GM21381 (cell line): ENCODE measurements at regions not wholly inside any gene's neighbourhood (a gene's known extent, or its start where the extent isn't known, plus 50 kb on each side); places are given as distances from the start of the nearest gene placed in this dataset.
"Not testable (repeated sequence)": the region's sequence is repeated elsewhere in the genome, so short reads cannot be mapped to it uniquely, and the experiment has no call there.

Experiments used
- ATAC-seq: cut with Tn5 transposase; IDR thresholded peaks from one replicate; pipeline ENCODE4 v1.9.1; 2021; ENCODE audit warnings: mild to moderate bottlenecking, moderate library complexity; ENCODE audit not compliant: unreplicated experiment

GRCh38 chr3:154684440-154684839 lies 254.4 kb upstream of the GPR149 start:
- ATAC-seq = no peak

DNA sequence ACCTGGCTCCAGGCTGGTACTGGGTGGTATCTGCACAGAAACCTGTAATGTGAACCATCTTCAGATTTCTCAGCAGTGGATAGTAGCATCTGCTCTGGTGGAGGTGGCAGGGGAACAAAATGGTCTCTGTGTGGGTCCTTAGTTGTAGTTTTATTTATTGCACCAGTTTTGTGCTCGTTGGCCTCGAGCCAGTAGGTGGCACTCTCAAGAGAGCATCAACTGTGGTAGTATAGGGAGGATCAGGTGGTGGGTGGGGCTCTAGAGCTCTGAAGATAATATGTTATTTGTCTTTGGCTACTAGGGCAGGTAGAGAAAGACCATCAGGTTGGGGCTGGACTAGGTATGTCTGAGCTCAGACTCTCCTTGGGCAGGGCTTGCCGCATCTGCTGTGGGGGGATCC lies 254.0 kb upstream of the GPR149 start:
- no peak for ATAC-seq

- ATAC-seq = no peak
Measured at GRCh38 chr3:154678041-154678654, 248.2 kb upstream of the GPR149 start.

- ATAC-seq = no peak
Measured at GRCh38 chr3:154668835-154669234, 238.8 kb upstream of the GPR149 start.

DNA sequence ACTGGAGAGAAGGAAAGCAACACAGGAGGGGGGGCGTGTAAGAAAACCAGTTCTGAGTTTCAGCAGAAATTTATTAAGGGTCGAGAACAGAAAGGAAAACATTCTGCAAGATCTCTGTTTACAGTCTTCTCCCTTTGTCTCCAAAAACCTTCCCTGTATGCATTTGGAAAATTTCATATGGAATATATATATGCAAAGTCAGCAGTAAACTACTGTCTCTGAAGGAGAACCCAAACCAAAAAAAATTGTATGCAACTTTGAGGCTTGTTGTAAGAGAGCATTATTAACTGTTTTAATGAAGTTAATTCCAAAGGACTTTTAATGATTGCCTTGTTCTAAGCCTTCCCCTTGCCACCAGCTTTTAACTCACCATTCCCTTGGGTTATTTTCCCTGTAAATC lies 238.2 kb upstream of the GPR149 start:
- no peak for ATAC-seq

DNA sequence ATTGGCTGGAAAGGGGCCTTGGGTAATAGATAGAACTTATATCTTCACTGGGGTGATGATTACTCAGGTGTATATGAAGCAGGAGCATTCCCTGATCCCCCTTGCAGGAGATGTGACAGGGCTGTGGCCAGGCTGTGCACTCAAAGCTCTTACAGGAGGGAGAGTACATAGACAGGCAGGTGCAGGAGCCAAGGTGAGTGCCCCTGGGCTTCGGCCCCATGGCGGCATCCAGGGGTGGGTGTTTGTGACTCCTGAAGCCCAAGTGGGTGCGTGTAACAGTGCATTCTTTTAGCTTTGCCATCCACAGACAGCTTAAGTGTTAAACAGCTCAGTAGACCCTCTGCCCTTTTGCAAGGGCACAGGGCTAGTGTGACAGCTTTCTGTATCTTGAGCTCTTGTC lies 236.6 kb upstream of the GPR149 start:
- ATAC-seq = no peak

DNA sequence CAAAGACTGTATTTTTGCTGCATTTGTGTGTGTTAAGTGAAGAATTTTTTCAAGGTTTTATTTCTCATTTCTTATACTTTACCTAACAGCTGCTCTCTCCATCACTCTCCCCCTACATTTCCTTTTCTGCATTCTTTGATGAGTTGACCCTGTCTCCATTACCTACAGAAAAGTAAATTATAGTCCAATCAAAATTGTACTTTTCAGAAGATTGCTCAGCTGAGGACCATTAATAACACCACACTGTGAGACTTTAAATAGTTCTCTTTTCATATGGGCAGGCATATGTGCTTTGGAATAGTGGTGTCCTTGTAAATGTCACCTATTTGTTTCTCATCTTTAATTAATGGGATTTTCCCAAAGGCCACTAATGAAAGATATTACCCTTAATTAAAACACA lies 234.7 kb upstream of the GPR149 start:
- ATAC-seq = no peak

GRCh38 chr3:154662851-154663250 lies 232.9 kb upstream of the GPR149 start:
- ATAC-seq = no peak

DNA sequence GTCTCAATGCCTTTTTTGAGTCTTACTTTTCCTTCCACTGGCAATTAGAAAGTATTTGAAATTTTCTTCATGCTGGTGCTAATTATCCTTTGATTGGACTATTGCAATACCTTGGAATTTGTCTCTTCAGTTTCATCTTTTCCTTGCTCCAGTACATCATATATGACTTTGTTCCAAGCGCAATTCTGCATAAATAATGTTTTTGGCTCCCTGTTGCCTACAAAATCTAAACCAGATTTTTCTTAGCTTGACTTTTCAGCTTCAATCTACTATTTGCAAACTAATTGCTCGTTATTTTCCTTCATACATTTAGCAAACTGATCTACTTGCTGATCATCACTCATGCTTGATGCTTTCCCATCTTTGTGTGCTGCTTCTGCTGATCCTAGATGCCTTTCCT lies 230.8 kb upstream of the GPR149 start:
- ATAC-seq = no peak

- no peak for ATAC-seq
Measured at GRCh38 chr3:154658000-154658399, 228.0 kb upstream of the GPR149 start.

DNA sequence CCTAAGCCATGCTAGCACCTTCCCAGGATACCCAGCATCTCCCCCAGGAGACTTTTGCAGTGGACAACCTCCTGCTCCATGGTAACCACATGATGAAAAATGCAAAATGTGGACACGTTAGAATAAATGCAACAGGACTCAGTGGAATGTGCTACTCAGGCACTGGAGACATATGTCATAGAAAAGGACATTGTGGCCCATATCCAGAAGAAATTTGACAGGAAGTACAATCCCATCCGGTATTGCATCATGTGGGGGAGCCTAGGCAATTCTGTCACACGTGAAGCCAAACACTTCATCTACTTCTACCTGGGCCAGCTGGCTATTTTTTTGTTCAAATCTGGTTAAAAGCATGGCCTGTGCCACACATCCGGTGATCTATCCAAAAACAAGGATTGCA lies 227.2 kb upstream of the GPR149 start:
- ATAC-seq = no peak

GRCh38 chr3:154656486-154656885 lies 226.5 kb upstream of the GPR149 start:
- no peak for ATAC-seq

DNA sequence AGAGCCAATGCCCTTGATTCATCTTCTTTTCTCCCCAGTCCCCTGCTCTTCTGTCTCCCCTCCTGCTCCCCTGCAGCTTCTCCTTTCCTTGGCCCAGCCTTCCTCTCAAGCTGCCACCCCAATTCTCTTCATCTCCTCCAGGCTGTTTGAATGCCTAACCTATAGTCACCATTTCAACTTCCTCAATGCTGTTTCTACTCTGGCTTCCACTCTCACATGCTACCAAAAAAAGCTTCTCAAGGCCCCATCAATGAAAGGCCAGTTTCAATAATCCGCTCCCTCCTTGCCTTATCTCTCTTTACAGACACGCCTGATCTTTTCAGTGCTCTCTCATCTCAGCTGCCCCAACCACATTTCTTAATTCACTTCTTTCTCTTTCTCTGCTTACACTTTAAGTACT lies 212.2 kb upstream of the GPR149 start:
- no peak for ATAC-seq

- ATAC-seq = no peak
Measured at GRCh38 chr3:154625756-154626155, 195.8 kb upstream of the GPR149 start.

- ATAC-seq = not testable (repeated sequence)
Measured at GRCh38 chr3:154619621-154620020, 189.6 kb upstream of the GPR149 start.

GRCh38 chr3:154616298-154616697 lies 186.3 kb upstream of the GPR149 start:
- ATAC-seq = no peak

GRCh38 chr3:154615471-154615870 lies 185.5 kb upstream of the GPR149 start:
- ATAC-seq = no peak

GRCh38 chr3:154614601-154615000 lies 184.6 kb upstream of the GPR149 start:
- no peak for ATAC-seq

DNA sequence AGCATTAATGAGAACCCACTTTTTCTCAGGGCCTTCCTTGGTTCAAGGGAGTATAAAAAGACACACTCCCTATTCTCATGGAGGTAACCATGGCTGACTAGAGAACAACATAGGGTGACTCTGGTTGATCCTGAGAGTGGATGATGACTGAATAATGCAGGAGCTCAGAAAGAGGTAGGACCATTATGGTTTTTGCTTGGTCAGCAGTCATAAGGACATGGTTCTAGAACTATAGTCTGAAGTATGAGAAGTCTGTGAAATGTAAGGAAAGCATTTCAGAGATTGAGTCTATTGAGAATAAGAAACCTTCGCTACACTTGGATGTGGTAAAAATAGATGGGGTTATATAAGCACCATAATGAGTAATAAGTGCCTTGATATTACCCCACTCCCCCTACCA lies 184.1 kb upstream of the GPR149 start:
- no peak for ATAC-seq

- no peak for ATAC-seq
Measured at GRCh38 chr3:154602241-154602640, 172.3 kb upstream of the GPR149 start.

- no peak for ATAC-seq
Measured at GRCh38 chr3:154598166-154598565, 168.2 kb upstream of the GPR149 start.

DNA sequence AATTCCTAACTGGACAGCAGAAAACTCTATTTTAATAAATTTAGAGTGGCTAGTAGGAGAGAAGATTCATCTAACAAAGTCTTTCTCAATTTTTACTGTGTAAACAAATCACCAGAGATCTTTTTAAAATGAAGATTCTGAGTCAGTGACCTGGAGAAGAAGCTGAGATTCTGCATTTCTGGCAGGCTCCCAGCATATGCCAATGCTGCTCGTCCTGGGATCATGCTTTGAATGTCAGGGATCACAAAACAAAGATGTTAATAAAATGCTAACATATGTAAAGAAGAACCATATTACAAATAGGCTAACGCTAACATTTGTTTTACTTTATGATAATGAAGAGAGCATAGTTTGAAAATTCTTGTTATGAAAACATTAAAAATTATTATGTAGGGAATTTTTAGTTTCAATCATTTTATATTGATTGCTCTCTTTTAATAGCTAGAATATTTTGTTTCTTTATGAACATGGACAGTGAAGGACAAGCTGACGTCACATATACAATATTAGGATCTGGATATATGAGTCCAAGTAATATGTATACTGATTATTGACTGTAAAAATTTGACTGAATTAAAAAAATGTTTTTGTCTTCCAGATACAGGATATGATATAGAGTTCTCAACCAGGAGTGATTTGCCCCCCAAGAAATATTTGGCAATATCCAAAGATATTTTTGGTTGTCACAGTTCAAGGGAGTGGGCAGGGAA lies 160.8 kb upstream of the GPR149 start:
- no peak for ATAC-seq

- no peak for ATAC-seq
Measured at GRCh38 chr3:154588831-154589230, 158.8 kb upstream of the GPR149 start.
